Loucy (cell line): ENCODE measurements at regions not wholly inside any gene's neighbourhood (a gene's known extent, or its start where the extent isn't known, plus 50 kb on each side); places are given as distances from the start of the nearest gene placed in this dataset.

ENCODE experiments used
- EZH2phosphoT487 ChIP-seq: fragments of 200-600 bp; IDR thresholded peaks from 2 replicates; pipeline ENCODE4 v1.6.1; 2018; ENCODE audit warnings: antibody characterized with exemption, mild to moderate bottlenecking, moderate library complexity, borderline replicate concordance
- TF ChIP-seq, protein P1 (sequence below): fragments of 200-600 bp; sonication (generic); conservative IDR thresholded peaks from 2 replicates; pipeline ENCODE4 v1.5.1; 2014; ENCODE audit warnings: mild to moderate bottlenecking, antibody characterized with exemption, low read length

DNA sequence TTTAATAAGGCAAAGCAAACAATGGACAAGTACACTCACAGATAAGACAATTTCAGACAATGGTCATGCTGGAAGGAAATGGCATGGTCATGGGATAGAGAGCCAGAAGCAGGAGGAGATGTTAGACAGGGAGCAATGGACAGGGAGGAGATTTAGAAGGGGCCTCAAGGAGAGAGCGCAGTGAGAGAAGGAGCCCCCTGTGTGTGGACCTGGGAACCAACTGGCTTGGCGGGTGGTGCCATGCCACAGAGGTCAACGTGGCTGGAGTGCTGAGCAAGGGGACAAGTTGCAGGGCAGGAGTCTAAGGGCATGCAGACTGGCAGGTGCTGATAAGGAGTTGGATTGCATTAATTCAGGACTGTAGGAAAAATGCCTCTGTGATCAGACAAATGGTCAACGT is 75.3 kb upstream of the UQCRFS1 start:
- TF ChIP-seq, protein P1, sequence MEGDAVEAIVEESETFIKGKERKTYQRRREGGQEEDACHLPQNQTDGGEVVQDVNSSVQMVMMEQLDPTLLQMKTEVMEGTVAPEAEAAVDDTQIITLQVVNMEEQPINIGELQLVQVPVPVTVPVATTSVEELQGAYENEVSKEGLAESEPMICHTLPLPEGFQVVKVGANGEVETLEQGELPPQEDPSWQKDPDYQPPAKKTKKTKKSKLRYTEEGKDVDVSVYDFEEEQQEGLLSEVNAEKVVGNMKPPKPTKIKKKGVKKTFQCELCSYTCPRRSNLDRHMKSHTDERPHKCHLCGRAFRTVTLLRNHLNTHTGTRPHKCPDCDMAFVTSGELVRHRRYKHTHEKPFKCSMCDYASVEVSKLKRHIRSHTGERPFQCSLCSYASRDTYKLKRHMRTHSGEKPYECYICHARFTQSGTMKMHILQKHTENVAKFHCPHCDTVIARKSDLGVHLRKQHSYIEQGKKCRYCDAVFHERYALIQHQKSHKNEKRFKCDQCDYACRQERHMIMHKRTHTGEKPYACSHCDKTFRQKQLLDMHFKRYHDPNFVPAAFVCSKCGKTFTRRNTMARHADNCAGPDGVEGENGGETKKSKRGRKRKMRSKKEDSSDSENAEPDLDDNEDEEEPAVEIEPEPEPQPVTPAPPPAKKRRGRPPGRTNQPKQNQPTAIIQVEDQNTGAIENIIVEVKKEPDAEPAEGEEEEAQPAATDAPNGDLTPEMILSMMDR: no peak
- no peak for TF ChIP-seq EZH2phosphoT487
